SK-MEL-5 (cell line): ENCODE measurements at regions not wholly inside any gene's neighbourhood (a gene's known extent, or its start where the extent isn't known, plus 50 kb on each side); places are given as distances from the start of the nearest gene placed in this dataset.

ENCODE experiments used
- DNase-seq: peaks from one replicate; pipeline ENCODE4 v3.0.0-alpha.2; 2016; ENCODE audit warnings: low read depth, low spot score
- in situ Hi-C: cut with HindIII; loops from 2 replicates; pipeline ENCODE4 v1.10.0; 2016; ENCODE audit warnings: low sequenced_read_pairs, high pct_unique_total_duplicates, low pct_unique_long_range_greater_than_20kb

DNA sequence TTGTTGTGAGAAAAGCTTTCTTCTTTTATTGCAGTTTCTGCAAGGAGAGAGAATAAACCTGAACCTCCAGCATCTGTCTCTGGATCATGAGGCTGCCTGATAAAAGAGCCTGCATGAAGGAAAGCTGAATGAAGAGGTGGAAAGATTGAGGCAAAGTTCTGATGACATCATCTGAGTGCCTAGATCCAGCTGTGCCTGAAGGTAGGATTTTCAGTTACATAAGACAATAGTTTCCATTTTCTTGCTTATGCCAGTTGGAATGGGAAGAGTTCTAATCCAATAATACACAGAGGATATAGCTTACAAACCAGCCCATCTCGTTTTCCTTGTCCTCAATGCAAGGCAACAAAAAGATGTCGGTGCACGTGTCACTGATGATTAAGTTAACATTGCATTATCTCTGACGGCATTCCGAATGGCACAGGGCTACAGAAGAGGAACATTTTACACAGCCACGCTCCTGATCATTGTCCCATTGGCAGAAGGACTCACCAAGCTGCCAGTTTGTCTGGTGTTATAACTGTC lies 105.5 kb upstream of the ERCC6L2 start:
- in situ Hi-C loops, result no loop called here
- no peak for DNase-seq

DNA sequence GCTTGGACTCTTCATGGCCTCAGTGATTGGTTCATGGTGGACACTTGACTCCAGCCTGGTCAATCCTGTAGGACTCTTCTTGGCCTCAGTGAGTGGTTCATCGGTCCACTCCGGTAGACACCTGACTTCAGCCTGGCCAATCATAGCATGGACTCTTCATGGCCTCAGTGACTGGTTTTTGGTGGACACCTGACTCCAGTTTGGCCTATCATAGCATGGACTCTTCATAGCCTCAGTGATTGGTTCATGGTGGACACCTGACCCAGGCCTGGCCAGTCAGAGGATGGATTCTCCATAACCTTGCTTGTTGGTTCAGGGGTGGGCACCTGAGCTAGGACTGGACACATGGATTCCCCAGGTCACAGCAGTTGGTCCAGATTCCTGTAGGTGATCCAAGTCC lies 106.0 kb upstream of the ERCC6L2 start:
- DNase-seq, result no peak
- in situ Hi-C loops, result no loop called here

- in situ Hi-C loops, result no loop called here
Measured at GRCh38 chr9:95766906-95767305, 108.6 kb upstream of the ERCC6L2 start.

DNA sequence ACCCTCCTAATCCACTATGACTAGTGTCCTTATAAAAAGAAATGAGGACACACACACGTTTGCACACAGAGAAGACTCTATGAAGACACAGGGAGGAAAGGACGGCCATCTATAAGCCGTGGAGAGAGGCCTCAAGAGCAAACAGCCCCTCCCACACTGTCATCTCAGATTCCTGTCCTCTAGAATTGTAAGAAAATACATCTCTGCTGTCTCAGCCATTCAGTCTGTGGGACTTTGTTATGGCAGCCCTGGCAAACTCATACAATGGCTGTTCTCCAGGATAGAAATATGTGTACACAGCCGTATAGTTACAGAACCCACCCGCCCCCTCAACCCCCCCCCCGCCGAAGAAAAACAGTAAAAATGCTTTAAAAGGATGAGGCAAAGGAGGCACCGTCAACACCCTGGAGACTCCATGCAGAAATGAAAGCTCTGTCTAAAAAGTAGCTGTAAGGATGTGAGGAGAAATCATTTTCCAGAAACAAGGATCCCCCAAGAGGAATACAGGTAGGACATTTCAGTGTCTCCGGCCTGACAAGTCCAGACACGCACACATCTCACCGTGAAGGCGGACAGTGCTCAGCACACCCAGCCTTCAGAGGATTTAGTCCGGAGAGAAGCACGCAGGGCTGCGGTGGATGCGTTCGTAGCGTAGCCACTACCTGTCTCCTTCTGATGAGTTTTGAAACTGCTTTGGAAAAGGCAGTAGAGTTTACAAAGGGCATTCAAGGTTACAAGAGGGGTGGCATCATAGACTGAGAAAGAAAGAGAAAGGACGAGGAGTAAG lies 110.8 kb upstream of the ERCC6L2 start:
- no peak for DNase-seq
- in situ Hi-C loops, result no loop called here

More at GRCh38 chr9:95766906-95767305, 108.6 kb upstream of the ERCC6L2 start:
- DNase-seq, result no peak

DNA sequence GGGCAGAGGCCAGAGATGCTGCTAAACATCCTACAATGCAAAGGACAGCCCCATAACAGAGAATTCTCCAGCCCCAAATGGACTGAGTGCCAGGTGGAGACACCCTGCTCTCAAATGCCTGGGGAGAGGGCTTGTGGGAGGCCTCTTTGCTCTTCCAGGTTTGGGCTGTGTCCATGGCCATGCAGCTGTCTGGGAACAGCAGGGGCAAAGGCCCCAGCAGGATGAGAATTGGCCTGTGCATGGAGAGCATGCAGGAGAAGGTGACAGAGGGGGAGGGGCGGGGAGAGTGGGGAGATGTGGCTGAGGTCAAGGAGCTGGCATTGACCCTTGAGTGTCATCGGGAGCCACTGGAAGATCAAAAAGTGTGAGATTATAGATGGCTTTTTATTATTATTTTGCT lies 111.5 kb upstream of the ERCC6L2 start:
- DNase-seq, result no peak
- in situ Hi-C loops, result no loop called here

DNA sequence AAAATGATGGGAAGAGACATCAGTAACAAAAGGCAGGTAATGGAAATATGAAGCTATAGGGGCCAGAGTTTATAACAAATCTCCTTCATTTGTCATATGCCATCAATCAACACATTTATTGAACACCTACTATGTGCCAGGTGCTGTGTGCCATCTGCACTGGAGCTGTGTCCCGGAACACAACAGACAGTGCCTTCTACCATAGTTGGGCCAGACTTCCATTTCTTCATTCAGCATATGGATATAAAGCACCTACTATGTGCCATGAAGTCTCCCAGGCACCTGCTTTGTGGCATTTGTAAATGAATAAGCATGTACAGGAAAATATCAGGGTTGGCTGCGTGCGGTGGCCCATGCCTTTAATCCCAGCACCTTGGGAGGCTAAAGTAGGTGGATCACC lies 112.5 kb upstream of the ERCC6L2 start:
- in situ Hi-C loops, result no loop called here
- no peak for DNase-seq

GRCh38 chr9:95762322-95762721 lies 113.2 kb upstream of the ERCC6L2 start:
- DNase-seq, result no peak
- in situ Hi-C loops, result no loop called here

- DNase-seq, result no peak
- in situ Hi-C loops, result no loop called here
Measured at GRCh38 chr9:95760791-95761190, 114.7 kb upstream of the ERCC6L2 start.

- in situ Hi-C loops, result no loop called here
- DNase-seq, result no peak
Measured at GRCh38 chr9:95757439-95757838, 118.1 kb upstream of the ERCC6L2 start.

DNA sequence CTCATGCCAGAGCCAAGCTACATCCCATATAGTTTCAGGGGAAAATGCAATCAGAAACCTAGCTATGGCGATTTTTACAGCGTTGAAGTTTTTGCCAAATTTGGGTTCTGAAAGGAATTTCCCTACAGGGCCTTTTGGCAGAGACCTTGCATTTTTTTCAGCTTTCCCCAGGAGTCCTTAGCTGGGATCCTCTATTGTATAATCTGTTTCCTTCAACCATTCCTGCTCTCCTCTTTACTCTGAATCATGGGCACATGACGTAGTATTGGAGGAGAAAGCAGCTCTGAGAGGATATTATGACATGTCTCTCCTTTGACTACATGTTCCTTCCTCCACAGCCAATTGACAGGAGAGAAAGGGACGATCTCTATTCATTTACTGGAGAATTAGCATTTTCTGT lies 118.5 kb upstream of the ERCC6L2 start:
- DNase-seq, result peak; percentile 90
- in situ Hi-C loops, result no loop called here

DNA sequence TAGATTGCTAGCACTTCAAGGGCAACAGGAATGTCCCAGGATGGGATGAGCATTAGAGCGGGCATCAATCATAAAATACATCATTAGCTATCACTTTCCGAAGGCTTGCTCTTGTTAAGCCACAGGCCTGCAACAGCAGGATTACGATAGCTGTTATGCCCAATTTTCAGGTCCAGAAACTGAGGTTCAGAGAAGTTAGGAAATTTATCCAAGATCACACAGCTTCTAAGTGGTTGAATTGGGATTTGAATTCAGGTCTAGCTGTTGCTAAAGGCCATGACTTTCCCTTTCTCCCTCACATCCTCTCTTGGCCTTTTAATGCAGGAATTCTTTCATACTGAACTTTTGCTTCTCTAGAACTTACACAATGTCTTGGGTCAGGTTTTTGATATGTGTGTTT lies 119.4 kb upstream of the ERCC6L2 start:
- in situ Hi-C loops, result no loop called here
- no peak for DNase-seq

DNA sequence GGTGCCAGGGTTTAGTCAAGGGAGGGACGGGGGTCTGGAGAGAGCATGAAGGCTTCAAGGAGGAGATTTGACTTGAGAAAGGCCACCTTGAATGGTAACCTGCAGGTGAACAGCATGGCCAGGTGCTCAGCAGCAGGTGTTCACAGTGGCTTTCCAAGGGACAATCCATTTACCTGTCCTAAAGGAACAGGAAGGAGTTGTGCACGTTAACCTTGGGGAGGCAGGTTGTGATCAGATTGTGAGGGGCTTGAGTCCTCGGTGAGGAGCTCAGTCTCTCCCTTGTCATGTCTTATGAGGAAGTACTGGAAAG lies 120.1 kb upstream of the ERCC6L2 start:
- in situ Hi-C loops, result no loop called here
- no peak for DNase-seq

DNA sequence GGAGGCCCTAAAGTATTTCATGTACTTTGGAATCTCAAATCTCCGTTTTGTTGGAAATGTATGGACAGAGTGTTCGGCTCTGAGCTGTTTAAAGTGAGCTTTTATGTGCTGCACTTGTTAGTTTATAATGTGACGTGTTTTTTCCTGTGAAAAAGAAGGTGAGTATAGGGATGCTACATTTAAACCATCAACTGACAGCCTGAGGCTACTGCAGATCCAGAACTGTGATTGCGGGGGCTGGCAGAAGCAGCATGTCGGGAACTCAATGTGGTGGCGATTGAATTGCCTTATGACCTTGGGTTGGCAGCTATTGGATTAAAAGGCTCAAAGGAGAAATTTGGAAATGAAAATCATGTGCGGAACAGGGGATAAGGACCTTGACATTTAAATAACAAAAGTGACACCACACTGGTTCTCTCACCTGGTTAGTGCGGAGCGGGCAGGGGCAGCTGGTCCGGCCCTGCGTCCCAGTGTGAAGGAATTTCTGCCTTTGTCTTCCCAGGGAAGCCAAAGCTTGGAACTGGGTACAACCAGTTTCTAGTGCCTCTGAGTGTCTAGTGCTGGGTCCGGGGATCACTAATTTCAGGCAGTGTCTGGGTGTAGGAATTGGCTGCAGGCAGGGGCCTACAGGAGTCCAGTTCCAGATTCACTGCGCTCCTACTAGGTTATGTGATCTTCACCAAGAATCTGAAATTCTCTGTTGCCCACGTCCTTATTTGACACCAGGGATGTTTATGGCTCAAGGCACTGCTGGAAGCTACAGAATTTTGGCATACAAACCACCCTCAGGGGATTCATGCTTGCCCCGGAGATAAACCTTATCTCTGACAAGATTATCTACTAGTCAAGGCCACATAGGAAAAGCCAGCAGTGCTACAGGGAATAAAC lies 120.7 kb upstream of the ERCC6L2 start:
- in situ Hi-C loops, result no loop called here
- no peak for DNase-seq

DNA sequence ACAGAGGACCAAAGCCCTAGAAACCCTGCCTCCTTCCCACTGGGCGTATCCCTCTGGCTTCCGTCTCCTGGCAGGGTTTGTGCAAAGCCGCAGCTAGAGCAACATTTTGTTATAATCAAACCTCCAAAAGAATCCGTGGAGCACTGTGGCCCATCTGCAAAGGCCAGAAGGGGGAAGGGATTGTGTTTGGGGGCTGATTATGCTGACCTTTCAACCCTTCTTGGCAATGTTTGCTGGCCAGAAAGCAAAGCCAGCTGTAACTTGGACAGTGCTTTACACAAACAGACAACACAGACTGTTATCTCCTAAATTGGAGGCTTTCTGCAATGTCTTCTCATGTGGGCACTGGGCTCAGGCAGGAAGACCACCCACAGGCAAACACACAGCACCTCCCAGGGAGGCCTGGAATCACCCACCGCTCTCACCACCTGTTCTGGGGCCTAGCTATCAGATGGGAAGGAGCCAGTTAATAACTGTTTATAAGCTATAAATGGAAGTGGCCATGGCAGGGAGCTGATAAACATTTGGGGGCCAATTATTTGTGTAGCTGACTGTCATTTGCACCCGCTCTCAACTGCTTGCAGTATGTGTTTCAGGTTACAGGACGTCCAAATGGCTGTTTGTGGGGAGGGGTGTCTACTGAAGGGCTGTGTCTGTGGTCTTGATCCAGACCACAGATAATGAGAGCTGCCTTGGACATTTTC lies 121.6 kb upstream of the ERCC6L2 start:
- in situ Hi-C loops, result no loop called here
- DNase-seq, result no peak

DNA sequence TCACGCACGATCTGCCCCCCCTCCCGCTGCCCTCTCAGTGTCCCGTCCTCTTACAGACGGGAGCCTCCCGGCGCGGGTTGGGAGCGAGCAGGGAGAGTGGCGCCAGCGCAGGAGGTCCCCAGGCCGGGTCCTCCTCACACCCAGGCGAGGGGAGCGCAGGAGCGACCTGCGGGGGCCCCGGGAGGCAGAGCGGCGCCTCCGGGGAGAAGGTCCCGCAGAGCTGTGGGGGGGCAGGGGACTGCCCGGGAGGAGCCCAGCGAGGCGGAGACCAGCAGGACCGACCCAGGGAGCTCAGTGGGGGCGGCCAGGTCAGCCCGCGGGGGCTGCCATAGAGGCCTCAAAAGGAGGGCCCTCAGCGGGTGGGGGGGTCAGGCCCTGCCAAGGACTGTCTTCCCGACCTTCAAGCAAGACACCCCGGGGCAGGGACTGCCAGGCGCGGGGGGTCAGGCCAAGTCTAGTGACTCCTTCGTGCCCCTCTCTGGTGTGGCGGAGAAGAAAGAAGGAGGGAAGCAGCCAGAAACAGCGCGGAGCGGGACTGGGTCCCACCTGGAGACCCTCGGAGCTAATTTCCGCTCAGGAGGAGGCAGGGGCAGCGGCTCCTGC lies 123.3 kb upstream of the ERCC6L2 start:
- DNase-seq, result no peak
- in situ Hi-C loops, result no loop called here

DNA sequence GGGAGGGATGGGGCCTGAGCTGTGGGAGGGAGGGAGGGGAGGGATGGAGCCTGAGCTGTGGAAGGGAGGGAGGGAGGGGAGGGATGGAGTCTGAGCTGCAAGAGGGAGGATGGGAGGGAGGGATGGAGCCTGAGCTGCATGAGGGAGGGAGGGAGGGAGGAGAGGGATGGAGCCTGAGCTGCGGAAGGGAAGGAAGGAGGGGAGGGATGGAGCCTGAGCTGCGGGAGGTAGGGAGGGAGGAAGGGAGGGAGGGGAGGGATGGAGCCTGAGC lies 124.0 kb upstream of the ERCC6L2 start:
- in situ Hi-C loops, result no loop called here
- no peak for DNase-seq

DNA sequence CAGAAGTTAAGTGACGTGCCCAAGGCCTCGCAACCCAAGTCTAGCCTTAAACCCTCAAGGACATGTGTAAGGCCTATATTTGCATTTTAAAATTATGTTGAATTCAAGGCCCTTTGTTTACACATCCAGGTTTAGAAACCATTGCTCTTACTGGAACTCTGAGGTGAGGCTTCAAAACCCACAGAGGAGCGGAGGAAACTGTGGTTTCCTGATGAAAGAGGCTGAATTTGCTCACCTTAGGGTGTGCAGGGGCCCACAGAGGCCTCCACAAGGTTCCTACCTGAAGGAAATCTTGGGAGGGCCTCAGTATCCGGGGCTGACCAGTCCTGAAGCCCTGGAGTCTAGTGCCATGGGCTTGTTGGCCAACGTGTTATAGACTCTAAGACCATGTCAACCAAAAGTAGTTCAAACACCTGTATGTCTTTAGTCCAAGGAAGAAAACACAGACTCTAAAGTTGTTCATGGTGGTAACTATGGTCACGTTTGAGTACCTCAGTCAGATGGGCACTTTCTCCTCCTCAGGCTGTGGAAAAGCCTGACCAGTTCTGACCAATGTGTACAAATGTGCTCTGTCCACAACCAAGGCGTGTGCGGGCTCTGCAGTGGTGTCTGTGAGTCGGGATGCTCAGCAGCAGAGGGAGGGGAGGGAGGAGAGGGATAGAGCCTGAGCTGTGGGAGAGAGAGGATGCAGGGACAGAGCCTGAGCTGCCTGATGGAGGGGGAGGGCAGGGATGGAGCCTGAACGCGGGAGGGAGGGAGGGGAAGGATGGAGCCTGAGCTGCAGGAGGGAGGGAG lies 124.6 kb upstream of the ERCC6L2 start:
- DNase-seq, result no peak
- in situ Hi-C loops, result no loop called here
